Stimulated activated CD4-positive, alpha-beta T cell treated with anti-CD3 and anti-CD28 coated beads, TNF-alpha, amount 100 ng/mL, for 4 hours (primary cell): ENCODE measurements at regions not wholly inside any gene's neighbourhood (a gene's known extent, or its start where the extent isn't known, plus 50 kb on each side); places are given as distances from the start of the nearest gene placed in this dataset.
"Not testable (repeated sequence)": the region's sequence is repeated elsewhere in the genome, so short reads cannot be mapped to it uniquely, and the experiment has no call there.

Experiments used
- DNase-seq, 3 experiments: peaks; one replicate each; pipeline ENCODE4 v3.0.0-alpha.2; 2020; ENCODE audit warnings: low read depth in 3 of 3

- DNase-seq: no peak
Measured at GRCh38 chr12:127012109-127012508, 1254.9 kb upstream of the TMEM132C start.

GRCh38 chr12:127013197-127013596 lies 1253.8 kb upstream of the TMEM132C start:
- no peak for DNase-seq

- DNase-seq: no peak
Measured at GRCh38 chr12:127014079-127014478, 1252.9 kb upstream of the TMEM132C start.

- no peak for DNase-seq
Measured at GRCh38 chr12:127024791-127025190, 1242.2 kb upstream of the TMEM132C start.

GRCh38 chr12:127025545-127025944 lies 1241.4 kb upstream of the TMEM132C start:
- DNase-seq: no peak

GRCh38 chr12:127035011-127035879 lies 1231.7 kb upstream of the TMEM132C start:
- no peak for DNase-seq

GRCh38 chr12:127038152-127038551 lies 1228.8 kb upstream of the TMEM132C start:
- no peak for DNase-seq

GRCh38 chr12:127038761-127039160 lies 1228.2 kb upstream of the TMEM132C start:
- DNase-seq: no peak

GRCh38 chr12:127041985-127042625 lies 1224.9 kb upstream of the TMEM132C start:
- DNase-seq: no peak

GRCh38 chr12:127043731-127044130 lies 1223.2 kb upstream of the TMEM132C start:
- DNase-seq: no peak

GRCh38 chr12:127044836-127045235 lies 1222.1 kb upstream of the TMEM132C start:
- no peak for DNase-seq

GRCh38 chr12:127046467-127046866 lies 1220.5 kb upstream of the TMEM132C start:
- no peak for DNase-seq

- no peak for DNase-seq
Measured at GRCh38 chr12:127048057-127048456, 1218.9 kb upstream of the TMEM132C start.

GRCh38 chr12:127048525-127048924 lies 1218.4 kb upstream of the TMEM132C start:
- DNase-seq: not testable (repeated sequence)

- no peak for DNase-seq
Measured at GRCh38 chr12:127051139-127051538, 1215.8 kb upstream of the TMEM132C start.

- no peak for DNase-seq
Measured at GRCh38 chr12:127052511-127053232, 1214.3 kb upstream of the TMEM132C start.

GRCh38 chr12:127054531-127054930 lies 1212.4 kb upstream of the TMEM132C start:
- DNase-seq: no peak

GRCh38 chr12:127060310-127060847 lies 1206.6 kb upstream of the TMEM132C start:
- DNase-seq: no peak

GRCh38 chr12:127060933-127061332 lies 1206.0 kb upstream of the TMEM132C start:
- no peak for DNase-seq

- no peak for DNase-seq
Measured at GRCh38 chr12:127063339-127064072, 1203.5 kb upstream of the TMEM132C start.

- DNase-seq: no peak
Measured at GRCh38 chr12:127064207-127064606, 1202.8 kb upstream of the TMEM132C start.
